Neural cell (in vitro differentiated cells): ENCODE measurements at regions not wholly inside any gene's neighbourhood (a gene's known extent, or its start where the extent isn't known, plus 50 kb on each side); places are given as distances from the start of the nearest gene placed in this dataset.

Experiments used
- H2AFZ ChIP-seq: fragments of 200-600, 300-800 bp; sonication (generic), shearing (Covaris generic); 2 replicates; pipeline ENCODE4 v1.6.0; 2014; ENCODE audit warnings: low read depth, mild to moderate bottlenecking, antibody characterized with exemption, low read length, moderate library complexity
- H3F3A ChIP-seq: fragments of 200-600 bp; shearing (Covaris generic); 2 replicates; pipeline ENCODE4 v1.6.1; 2016; ENCODE audit warnings: mild to moderate bottlenecking, moderate library complexity, mixed read lengths, antibody characterized with exemption, low read length; ENCODE audit not compliant: insufficient read depth, poor library complexity, severe bottlenecking
- H3K27ac ChIP-seq: fragments of 200-600, 300-800 bp; sonication (generic), shearing (Covaris generic); 2 replicates; pipeline ENCODE4 v1.5.1; 2014; ENCODE audit warnings: mild to moderate bottlenecking, low read length, moderate library complexity
- H3K27me3 ChIP-seq: fragments of 300-800, 200-600 bp; sonication (generic), shearing (Covaris generic); 2 replicates; pipeline ENCODE4 v1.6.0; 2014; ENCODE audit warnings: mild to moderate bottlenecking, low read depth, low read length, moderate library complexity; ENCODE audit not compliant: insufficient read depth
- H3K36me3 ChIP-seq: fragments of 300-800, 200-600 bp; sonication (generic), shearing (Covaris generic); 2 replicates; pipeline ENCODE4 v1.5.1; 2014; ENCODE audit warnings: mild to moderate bottlenecking, antibody characterized with exemption, low read length, moderate library complexity; ENCODE audit not compliant: insufficient read depth
- H3K4me2 ChIP-seq: fragments of 300-800, 200-600 bp; sonication (generic), shearing (Covaris generic); 2 replicates; pipeline ENCODE4 v1.6.0; 2014; ENCODE audit warnings: mild to moderate bottlenecking, low read length
- H3K4me3 ChIP-seq: fragments of 300-800, 200-600 bp; sonication (generic), shearing (Covaris generic); 2 replicates; pipeline ENCODE4 v1.5.1; 2014; ENCODE audit warnings: mild to moderate bottlenecking, low read length, moderate library complexity
- H3K79me2 ChIP-seq: fragments of 200-600 bp; shearing (Covaris generic); replicated peaks from 2 replicates; pipeline ENCODE4 v1.6.0; 2014; ENCODE audit warnings: mild to moderate bottlenecking, low read length, moderate library complexity; ENCODE audit not compliant: insufficient read depth
- H3K9ac ChIP-seq: fragments of 300-800, 200-600 bp; sonication (generic), shearing (Covaris generic); 2 replicates; pipeline ENCODE4 v1.6.1; 2016; ENCODE audit warnings: mild to moderate bottlenecking, low read length, mixed read lengths
- H3K9me2 ChIP-seq: fragments of 200-600 bp; shearing (Covaris generic); 2 replicates; pipeline ENCODE4 v1.6.1; 2016; ENCODE audit warnings: mild to moderate bottlenecking, low read length, mixed read lengths; ENCODE audit not compliant: insufficient read depth
- H3K9me3 ChIP-seq: fragments of 200-600, 300-800 bp; sonication (generic), shearing (Covaris generic); 2 replicates; pipeline ENCODE4 v1.6.1; 2016; ENCODE audit warnings: mild to moderate bottlenecking, mixed run types, low read length, moderate library complexity, mixed read lengths
- H4K20me1 ChIP-seq: fragments of 200-600 bp; shearing (Covaris generic); 2 replicates; pipeline ENCODE4 v1.6.1; 2016; ENCODE audit warnings: mild to moderate bottlenecking, mixed run types; ENCODE audit not compliant: insufficient read depth
- EP300 ChIP-seq: fragments of 450-650 bp; conservative IDR thresholded peaks from 2 replicates; pipeline ENCODE4 v1.6.1; 2014; ENCODE audit warnings: antibody characterized with exemption, mild to moderate bottlenecking, moderate library complexity; ENCODE audit not compliant: poor library complexity, severe bottlenecking
- EZH2 ChIP-seq: fragments of 200-600, 300-800 bp; shearing (Covaris generic), sonication (generic); IDR thresholded peaks from 2 replicates; pipeline ENCODE4 v1.6.1; 2014; ENCODE audit warnings: antibody characterized with exemption, low read length, borderline replicate concordance, mild to moderate bottlenecking; ENCODE audit not compliant: insufficient read depth, poor library complexity, severe bottlenecking
- MXI1 ChIP-seq: fragments of 450-650 bp; conservative IDR thresholded peaks from 2 replicates; pipeline ENCODE4 v1.6.1; 2014; ENCODE audit warnings: antibody characterized with exemption, mild to moderate bottlenecking; ENCODE audit not compliant: poor library complexity, severe bottlenecking
- POLR2AphosphoS5 ChIP-seq: IDR thresholded peaks from 2 replicates; pipeline ENCODE4 v1.6.1; 2012
- RAD21 ChIP-seq: fragments of 450-650 bp; conservative IDR thresholded peaks from 2 replicates; pipeline ENCODE4 v1.6.1; 2014; ENCODE audit warnings: antibody characterized with exemption, mild to moderate bottlenecking, moderate library complexity
- SMC3 ChIP-seq: fragments of 450-650 bp; conservative IDR thresholded peaks from 2 replicates; pipeline ENCODE4 v1.6.1; 2014; ENCODE audit warnings: antibody characterized with exemption, mild to moderate bottlenecking, moderate library complexity; ENCODE audit not compliant: poor library complexity
- TAF1 ChIP-seq: IDR thresholded peaks from 2 replicates; pipeline ENCODE4 v1.6.1; 2012; ENCODE audit warnings: low read depth
- TF ChIP-seq, protein P1 (sequence below): fragments of 450-650 bp; IDR thresholded peaks from 2 replicates; pipeline ENCODE4 v1.5.1; 2014; ENCODE audit warnings: antibody characterized with exemption, mild to moderate bottlenecking, moderate library complexity; ENCODE audit not compliant: poor library complexity, severe bottlenecking
- TF ChIP-seq, protein P2 (sequence below): IDR thresholded peaks from 2 replicates; pipeline ENCODE4 v1.6.1; 2012; ENCODE audit warnings: borderline replicate concordance

DNA sequence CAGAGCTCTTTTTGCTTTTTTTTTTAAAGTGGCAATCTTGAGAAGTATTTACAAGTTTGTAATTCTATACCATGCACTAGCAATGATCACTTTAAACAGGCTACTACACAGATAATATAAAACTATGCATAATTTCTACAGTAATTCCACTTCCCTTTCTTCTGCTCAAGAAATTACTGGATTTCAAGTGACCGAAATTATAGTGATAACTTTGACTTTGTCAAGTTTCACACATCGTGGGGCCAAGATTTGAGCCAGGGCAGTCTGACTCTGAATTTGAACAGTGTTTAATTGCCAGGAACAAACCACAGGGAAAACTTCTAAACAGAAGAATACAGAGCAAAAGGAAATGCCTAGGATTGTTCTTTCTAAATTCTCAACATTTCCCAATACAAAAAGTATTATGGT lies 288.3 kb upstream of the MKLN1 start:
- Histone ChIP-seq H3F3A (no peaks in the 10 kb centered on the region), H3K27me3 (no peaks in the 10 kb centered on the region), H3K36me3 (no peaks in the 10 kb centered on the region), H3K4me3 (no peak overlapping the region), H3K79me2 (no peaks in the 10 kb centered on the region), H3K27ac (no peak overlapping the region), H3K9me3 (no peaks in the 10 kb centered on the region), H4K20me1 (no peaks in the 10 kb centered on the region), H3K9me2 (no peaks in the 10 kb centered on the region), H2AFZ (no peak overlapping the region), H3K9ac (no peak overlapping the region), H3K4me2 (no peak overlapping the region)
- TF ChIP-seq EZH2 (no peak), POLR2AphosphoS5 (no peak), MXI1 (no peak), TAF1 (no peak), EP300 (no peak), SMC3 (no peak), RAD21 (no peak)
- TF ChIP-seq, protein P1, sequence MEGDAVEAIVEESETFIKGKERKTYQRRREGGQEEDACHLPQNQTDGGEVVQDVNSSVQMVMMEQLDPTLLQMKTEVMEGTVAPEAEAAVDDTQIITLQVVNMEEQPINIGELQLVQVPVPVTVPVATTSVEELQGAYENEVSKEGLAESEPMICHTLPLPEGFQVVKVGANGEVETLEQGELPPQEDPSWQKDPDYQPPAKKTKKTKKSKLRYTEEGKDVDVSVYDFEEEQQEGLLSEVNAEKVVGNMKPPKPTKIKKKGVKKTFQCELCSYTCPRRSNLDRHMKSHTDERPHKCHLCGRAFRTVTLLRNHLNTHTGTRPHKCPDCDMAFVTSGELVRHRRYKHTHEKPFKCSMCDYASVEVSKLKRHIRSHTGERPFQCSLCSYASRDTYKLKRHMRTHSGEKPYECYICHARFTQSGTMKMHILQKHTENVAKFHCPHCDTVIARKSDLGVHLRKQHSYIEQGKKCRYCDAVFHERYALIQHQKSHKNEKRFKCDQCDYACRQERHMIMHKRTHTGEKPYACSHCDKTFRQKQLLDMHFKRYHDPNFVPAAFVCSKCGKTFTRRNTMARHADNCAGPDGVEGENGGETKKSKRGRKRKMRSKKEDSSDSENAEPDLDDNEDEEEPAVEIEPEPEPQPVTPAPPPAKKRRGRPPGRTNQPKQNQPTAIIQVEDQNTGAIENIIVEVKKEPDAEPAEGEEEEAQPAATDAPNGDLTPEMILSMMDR = no peak
- TF ChIP-seq, protein P2, sequence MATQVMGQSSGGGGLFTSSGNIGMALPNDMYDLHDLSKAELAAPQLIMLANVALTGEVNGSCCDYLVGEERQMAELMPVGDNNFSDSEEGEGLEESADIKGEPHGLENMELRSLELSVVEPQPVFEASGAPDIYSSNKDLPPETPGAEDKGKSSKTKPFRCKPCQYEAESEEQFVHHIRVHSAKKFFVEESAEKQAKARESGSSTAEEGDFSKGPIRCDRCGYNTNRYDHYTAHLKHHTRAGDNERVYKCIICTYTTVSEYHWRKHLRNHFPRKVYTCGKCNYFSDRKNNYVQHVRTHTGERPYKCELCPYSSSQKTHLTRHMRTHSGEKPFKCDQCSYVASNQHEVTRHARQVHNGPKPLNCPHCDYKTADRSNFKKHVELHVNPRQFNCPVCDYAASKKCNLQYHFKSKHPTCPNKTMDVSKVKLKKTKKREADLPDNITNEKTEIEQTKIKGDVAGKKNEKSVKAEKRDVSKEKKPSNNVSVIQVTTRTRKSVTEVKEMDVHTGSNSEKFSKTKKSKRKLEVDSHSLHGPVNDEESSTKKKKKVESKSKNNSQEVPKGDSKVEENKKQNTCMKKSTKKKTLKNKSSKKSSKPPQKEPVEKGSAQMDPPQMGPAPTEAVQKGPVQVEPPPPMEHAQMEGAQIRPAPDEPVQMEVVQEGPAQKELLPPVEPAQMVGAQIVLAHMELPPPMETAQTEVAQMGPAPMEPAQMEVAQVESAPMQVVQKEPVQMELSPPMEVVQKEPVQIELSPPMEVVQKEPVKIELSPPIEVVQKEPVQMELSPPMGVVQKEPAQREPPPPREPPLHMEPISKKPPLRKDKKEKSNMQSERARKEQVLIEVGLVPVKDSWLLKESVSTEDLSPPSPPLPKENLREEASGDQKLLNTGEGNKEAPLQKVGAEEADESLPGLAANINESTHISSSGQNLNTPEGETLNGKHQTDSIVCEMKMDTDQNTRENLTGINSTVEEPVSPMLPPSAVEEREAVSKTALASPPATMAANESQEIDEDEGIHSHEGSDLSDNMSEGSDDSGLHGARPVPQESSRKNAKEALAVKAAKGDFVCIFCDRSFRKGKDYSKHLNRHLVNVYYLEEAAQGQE = no peak

DNA sequence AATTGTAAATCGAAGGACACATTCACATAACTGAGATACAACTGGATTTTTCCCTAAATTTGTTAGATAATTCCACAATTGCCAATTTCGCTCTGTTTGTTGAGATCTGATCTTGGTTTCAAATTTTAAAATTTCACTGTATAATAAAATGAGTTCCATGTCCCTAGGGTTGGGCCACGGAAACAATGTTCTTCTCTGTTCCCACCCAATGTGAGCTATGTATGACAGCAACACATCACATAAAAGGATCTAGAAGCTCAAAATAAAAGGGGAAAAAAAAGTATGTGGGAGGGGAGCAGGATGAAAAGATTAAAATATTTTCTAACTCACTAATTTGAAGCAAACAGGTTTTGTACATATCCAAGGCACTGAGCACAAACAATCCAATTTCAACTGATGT lies 287.8 kb upstream of the MKLN1 start:
- Histone ChIP-seq H3K79me2 (no peaks in the 10 kb centered on the region), H3F3A (no peaks in the 10 kb centered on the region)
- TF ChIP-seq, protein P1 = no peak
- TF ChIP-seq POLR2AphosphoS5 = no peak
- TF ChIP-seq RAD21 = no peak
- no peak for TF ChIP-seq SMC3
- TF ChIP-seq TAF1 = no peak
- TF ChIP-seq, protein P2 = no peak
- no peak for TF ChIP-seq EP300
- no peak for TF ChIP-seq MXI1
- no peak for TF ChIP-seq EZH2

More for the DNA sequence above, 287.8 kb upstream of the MKLN1 start:
- no peak overlapping the region for H3K4me2 ChIP-seq
- no peaks in the 10 kb centered on the region for H4K20me1 ChIP-seq
- no peaks in the 10 kb centered on the region for H3K36me3 ChIP-seq
- H3K4me3 ChIP-seq = no peak overlapping the region
- no peaks in the 10 kb centered on the region for H3K9me3 ChIP-seq
- H3K27me3 ChIP-seq = no peaks in the 10 kb centered on the region
- no peak overlapping the region for H3K27ac ChIP-seq
- H3K9me2 ChIP-seq = no peaks in the 10 kb centered on the region
- no peak overlapping the region for H2AFZ ChIP-seq
- H3K9ac ChIP-seq = no peak overlapping the region
